GM12892 (cell line): ENCODE measurements at regions not wholly inside any gene's neighbourhood (a gene's known extent, or its start where the extent isn't known, plus 50 kb on each side); places are given as distances from the start of the nearest gene placed in this dataset.

ENCODE experiments used
- POLR2A ChIP-seq: IDR thresholded peaks from 2 replicates; pipeline ENCODE4 v1.6.1; 2011; ENCODE audit warnings: low read depth, low read length, control low read depth
- POLR2AphosphoS5 ChIP-seq: IDR thresholded peaks from 2 replicates; pipeline ENCODE4 v1.6.1; 2011; ENCODE audit warnings: low read depth, low read length, control low read depth
- TAF1 ChIP-seq: IDR thresholded peaks from 2 replicates; pipeline ENCODE4 v1.6.1; 2011; ENCODE audit warnings: low read depth, mild to moderate bottlenecking, control low read depth, low read length, borderline replicate concordance

DNA sequence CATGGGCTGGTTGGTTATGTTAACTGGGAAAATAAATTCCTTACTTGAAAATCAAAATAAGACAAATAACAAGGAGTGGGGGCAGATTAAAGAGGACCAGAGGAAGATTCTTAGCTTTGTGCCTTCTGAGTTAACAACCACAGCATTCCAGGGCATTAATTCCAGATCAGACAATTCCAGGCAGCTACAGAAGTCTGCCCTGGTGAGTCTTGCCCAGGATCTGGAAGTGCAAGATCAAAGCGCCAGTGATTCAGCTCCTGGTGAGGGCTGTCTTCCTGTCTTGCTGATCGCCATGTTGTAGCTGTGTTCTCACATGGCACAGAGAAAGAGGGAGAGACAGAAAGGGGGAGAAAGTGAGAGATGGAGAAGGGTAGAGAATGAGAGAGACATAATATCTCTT is 65.6 kb downstream of the ANXA2R start:
- no peak for TF ChIP-seq POLR2AphosphoS5
- no peak for TF ChIP-seq POLR2A
- no peak for TF ChIP-seq TAF1
